Skin of body (tissue), 1 donor: ENCODE measurements at regions not wholly inside any gene's neighbourhood (a gene's known extent, or its start where the extent isn't known, plus 50 kb on each side); places are given as distances from the start of the nearest gene placed in this dataset.
A peak's percentile ranks its signal among the peaks of the same experiment; 100 is the strongest.

Experiments used
- DNase-seq: peaks from one replicate; lab custom pipeline; 2025; lab: John Stamatoyannopoulos, UW

- DNase-seq, result no peak
These were observed 265.5 kb downstream of the NDUFS4 start for GRCh38 chr5:53825926-53826325.

GRCh38 chr5:53826504-53826903 is 266.1 kb downstream of the NDUFS4 start:
- peak; percentile 76 for DNase-seq

GRCh38 chr5:53827211-53827651 is 266.8 kb downstream of the NDUFS4 start:
- DNase-seq, result peak; percentile 82

- DNase-seq, result no peak
These were observed 271.1 kb downstream of the NDUFS4 start for GRCh38 chr5:53831496-53831895.
